ENCODE measurements at regions not wholly inside any gene's neighbourhood (a gene's known extent, or its start where the extent isn't known, plus 50 kb on each side); places are given as distances from the start of the nearest gene placed in this dataset.

GRCh38 chr1:82483146-82483545, 682.4 kb downstream of the ADGRL2 start:
- TF ChIP-seq, protein P1, sequence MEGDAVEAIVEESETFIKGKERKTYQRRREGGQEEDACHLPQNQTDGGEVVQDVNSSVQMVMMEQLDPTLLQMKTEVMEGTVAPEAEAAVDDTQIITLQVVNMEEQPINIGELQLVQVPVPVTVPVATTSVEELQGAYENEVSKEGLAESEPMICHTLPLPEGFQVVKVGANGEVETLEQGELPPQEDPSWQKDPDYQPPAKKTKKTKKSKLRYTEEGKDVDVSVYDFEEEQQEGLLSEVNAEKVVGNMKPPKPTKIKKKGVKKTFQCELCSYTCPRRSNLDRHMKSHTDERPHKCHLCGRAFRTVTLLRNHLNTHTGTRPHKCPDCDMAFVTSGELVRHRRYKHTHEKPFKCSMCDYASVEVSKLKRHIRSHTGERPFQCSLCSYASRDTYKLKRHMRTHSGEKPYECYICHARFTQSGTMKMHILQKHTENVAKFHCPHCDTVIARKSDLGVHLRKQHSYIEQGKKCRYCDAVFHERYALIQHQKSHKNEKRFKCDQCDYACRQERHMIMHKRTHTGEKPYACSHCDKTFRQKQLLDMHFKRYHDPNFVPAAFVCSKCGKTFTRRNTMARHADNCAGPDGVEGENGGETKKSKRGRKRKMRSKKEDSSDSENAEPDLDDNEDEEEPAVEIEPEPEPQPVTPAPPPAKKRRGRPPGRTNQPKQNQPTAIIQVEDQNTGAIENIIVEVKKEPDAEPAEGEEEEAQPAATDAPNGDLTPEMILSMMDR (IDR thresholded peaks at IDR 0.05) = no peak
- Histone ChIP-seq H3K9me3 (no peaks in the 10 kb centered on the region), H3K4me1 (peaks cover 6% of the 10 kb centered on the region), H3K4me3 (no peak overlapping the region), H3K27me3 (ENCODE audit: low read depth) (no peaks in the 10 kb centered on the region), H3K27ac (no peak overlapping the region), H3K36me3 (no peaks in the 10 kb centered on the region)
- no peak for DNase-seq
- intact Hi-C loops (cut with DNase I) = no loop called here
- ATAC-seq = no peak

- Histone ChIP-seq H3K4me3 (no peak overlapping the region), H3K9me3 (no peaks in the 10 kb centered on the region), H3K27me3 (ENCODE audit: low read depth) (no peaks in the 10 kb centered on the region), H3K27ac (no peak overlapping the region), H3K36me3 (no peaks in the 10 kb centered on the region), H3K4me1 (no peaks in the 10 kb centered on the region)
- intact Hi-C loops (cut with DNase I) = no loop called here
- ATAC-seq (no peak), DNase-seq (no peak)
- TF ChIP-seq, protein P1 (IDR thresholded peaks at IDR 0.05) = no peak
Observed at GRCh38 chr1:82478916-82479315, 678.2 kb downstream of the ADGRL2 start.

- no peaks in the 10 kb centered on the region for H3K36me3 ChIP-seq
- no peak overlapping the region for H3K4me3 ChIP-seq
- TF ChIP-seq, protein P1 (IDR thresholded peaks at IDR 0.05) = no peak
- ATAC-seq = no peak
- no peaks in the 10 kb centered on the region for H3K9me3 ChIP-seq
- DNase-seq = no peak
- no peaks in the 10 kb centered on the region for H3K4me1 ChIP-seq
- H3K27ac ChIP-seq = no peak overlapping the region
- H3K27me3 ChIP-seq (ENCODE audit: low read depth) = no peaks in the 10 kb centered on the region
- intact Hi-C loops (cut with DNase I) = no loop called here
Observed at GRCh38 chr1:82472489-82473131, 671.9 kb downstream of the ADGRL2 start.

DNA sequence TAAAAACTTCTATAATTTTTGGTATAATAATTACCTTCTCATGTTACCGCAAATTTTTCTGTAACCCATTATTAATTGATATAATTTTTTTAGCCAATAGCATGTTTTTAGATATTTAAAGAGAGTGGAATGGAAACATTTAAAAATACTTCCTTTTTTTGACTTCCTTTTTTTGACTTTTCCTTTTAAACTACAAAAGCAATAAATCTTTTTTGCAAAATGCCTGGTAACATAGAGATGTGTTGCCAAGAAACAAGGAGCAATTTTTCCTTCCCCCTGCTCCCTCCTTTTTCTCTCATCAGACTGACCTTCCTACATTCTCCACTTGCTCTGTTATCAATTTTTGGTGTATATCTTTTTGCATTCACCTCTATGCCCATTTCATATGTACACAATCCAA, 666.2 kb downstream of the ADGRL2 start:
- Histone ChIP-seq H3K27me3 (ENCODE audit: low read depth) (no peaks in the 10 kb centered on the region), H3K4me1 (peaks cover 10% of the 10 kb centered on the region), H3K27ac (no peak overlapping the region), H3K4me3 (no peak overlapping the region), H3K9me3 (no peaks in the 10 kb centered on the region), H3K36me3 (no peaks in the 10 kb centered on the region)
- DNase-seq (no peak), ATAC-seq (no peak)
- intact Hi-C loops (cut with DNase I) = no loop called here
- TF ChIP-seq, protein P1 (IDR thresholded peaks at IDR 0.05) = no peak

GRCh38 chr1:82466416-82466815, 665.7 kb downstream of the ADGRL2 start:
- no peak for DNase-seq
- peaks cover 10% of the 10 kb centered on the region for H3K4me1 ChIP-seq
- intact Hi-C loops (cut with DNase I) = no loop called here

More at GRCh38 chr1:82466416-82466815, 665.7 kb downstream of the ADGRL2 start:
- TF ChIP-seq, protein P1 (IDR thresholded peaks at IDR 0.05) = no peak
- Histone ChIP-seq H3K27ac (no peak overlapping the region), H3K9me3 (no peaks in the 10 kb centered on the region), H3K36me3 (no peaks in the 10 kb centered on the region), H3K4me3 (no peak overlapping the region), H3K27me3 (ENCODE audit: low read depth) (no peaks in the 10 kb centered on the region)
- ATAC-seq = no peak
